DND-41 (cell line): ENCODE measurements at regions not wholly inside any gene's neighbourhood (a gene's known extent, or its start where the extent isn't known, plus 50 kb on each side); places are given as distances from the start of the nearest gene placed in this dataset.

Source experiments
- EZH2 ChIP-seq: IDR thresholded peaks from 3 replicates; pipeline ENCODE4 v1.6.1; 2012; ENCODE audit warnings: borderline replicate concordance, low read depth, mild to moderate bottlenecking, moderate library complexity, low read length, inconsistent platforms; ENCODE audit not compliant: severe bottlenecking
- TF ChIP-seq, protein P1 (sequence below): IDR thresholded peaks from 2 replicates; pipeline ENCODE4 v1.5.1; 2012; ENCODE audit warnings: borderline replicate concordance, low read length, moderate library complexity, mild to moderate bottlenecking; ENCODE audit not compliant: poor library complexity, severe bottlenecking; ENCODE audit errors: extremely low read depth

DNA sequence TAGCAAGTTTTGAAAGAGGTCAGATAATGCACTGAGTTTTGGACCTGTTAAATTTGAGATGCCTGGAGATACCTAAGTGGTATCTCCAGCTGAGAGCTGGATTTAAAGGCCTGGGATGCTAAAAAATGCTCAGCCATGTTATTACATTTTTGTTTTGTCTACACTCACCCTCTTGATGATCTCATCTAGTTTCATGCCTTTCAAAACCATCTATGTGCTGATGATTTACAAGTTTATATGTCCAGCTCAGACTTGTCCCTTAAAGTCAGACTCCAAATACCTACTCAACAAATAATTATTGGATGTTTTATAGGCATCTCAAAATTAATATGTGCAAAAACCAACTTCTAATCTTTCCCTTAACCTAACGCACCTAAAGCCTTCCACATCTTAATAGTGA is 103.6 kb upstream of the OR9G4 start:
- TF ChIP-seq, protein P1, sequence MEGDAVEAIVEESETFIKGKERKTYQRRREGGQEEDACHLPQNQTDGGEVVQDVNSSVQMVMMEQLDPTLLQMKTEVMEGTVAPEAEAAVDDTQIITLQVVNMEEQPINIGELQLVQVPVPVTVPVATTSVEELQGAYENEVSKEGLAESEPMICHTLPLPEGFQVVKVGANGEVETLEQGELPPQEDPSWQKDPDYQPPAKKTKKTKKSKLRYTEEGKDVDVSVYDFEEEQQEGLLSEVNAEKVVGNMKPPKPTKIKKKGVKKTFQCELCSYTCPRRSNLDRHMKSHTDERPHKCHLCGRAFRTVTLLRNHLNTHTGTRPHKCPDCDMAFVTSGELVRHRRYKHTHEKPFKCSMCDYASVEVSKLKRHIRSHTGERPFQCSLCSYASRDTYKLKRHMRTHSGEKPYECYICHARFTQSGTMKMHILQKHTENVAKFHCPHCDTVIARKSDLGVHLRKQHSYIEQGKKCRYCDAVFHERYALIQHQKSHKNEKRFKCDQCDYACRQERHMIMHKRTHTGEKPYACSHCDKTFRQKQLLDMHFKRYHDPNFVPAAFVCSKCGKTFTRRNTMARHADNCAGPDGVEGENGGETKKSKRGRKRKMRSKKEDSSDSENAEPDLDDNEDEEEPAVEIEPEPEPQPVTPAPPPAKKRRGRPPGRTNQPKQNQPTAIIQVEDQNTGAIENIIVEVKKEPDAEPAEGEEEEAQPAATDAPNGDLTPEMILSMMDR: no peak
- TF ChIP-seq EZH2: no peak
